ENCODE measurements at regions not wholly inside any gene's neighbourhood (a gene's known extent, or its start where the extent isn't known, plus 50 kb on each side); places are given as distances from the start of the nearest gene placed in this dataset.

DNA sequence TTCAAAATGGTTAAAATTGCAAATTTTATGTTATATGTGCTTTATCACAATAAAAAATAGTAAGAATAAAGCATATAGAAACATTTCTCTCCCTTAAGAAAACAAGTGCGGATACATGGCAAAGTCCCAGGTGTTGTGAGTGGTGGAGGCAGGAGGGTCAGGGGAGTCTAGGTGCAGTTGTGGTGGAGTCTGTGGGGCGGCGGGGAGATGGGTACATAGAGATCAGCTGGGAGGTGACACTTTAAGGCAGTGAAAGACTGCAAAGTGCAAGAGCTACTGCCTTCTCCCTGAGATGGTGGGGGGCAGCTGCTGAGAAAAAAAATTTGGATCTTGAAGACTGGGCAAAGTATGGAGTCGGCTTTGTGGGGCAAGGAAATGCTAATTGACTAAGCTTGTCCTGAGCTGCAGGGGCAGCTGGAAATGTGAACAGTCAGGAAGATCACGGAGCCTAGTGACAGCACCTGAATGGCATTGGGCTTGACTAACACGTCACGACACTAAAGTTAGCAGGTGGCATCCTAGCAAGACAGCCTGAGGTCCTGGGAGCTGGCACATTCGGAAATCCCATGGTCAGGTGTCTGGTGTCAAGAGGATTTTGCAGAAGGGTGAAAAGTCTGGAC is 72.9 kb upstream of the IRS2 start:
- TF ChIP-seq, protein P1, sequence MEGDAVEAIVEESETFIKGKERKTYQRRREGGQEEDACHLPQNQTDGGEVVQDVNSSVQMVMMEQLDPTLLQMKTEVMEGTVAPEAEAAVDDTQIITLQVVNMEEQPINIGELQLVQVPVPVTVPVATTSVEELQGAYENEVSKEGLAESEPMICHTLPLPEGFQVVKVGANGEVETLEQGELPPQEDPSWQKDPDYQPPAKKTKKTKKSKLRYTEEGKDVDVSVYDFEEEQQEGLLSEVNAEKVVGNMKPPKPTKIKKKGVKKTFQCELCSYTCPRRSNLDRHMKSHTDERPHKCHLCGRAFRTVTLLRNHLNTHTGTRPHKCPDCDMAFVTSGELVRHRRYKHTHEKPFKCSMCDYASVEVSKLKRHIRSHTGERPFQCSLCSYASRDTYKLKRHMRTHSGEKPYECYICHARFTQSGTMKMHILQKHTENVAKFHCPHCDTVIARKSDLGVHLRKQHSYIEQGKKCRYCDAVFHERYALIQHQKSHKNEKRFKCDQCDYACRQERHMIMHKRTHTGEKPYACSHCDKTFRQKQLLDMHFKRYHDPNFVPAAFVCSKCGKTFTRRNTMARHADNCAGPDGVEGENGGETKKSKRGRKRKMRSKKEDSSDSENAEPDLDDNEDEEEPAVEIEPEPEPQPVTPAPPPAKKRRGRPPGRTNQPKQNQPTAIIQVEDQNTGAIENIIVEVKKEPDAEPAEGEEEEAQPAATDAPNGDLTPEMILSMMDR (IDR thresholded peaks at IDR 0.05): no peak
- TF ChIP-seq EP300 (IDR thresholded peaks at IDR 0.05; ENCODE audit: low read depth) (no peak), POLR2A (IDR thresholded peaks at IDR 0.05) (no peak), POLR2AphosphoS5 (IDR thresholded peaks at IDR 0.05) (no peak)

Measured in transverse colon (tissue), 4 donors.